GM18909 (cell line): ENCODE measurements at regions not wholly inside any gene's neighbourhood (a gene's known extent, or its start where the extent isn't known, plus 50 kb on each side); places are given as distances from the start of the nearest gene placed in this dataset.

Experiments used
- ATAC-seq: cut with Tn5 transposase; IDR thresholded peaks from one replicate; pipeline ENCODE4 v1.9.1; 2021; ENCODE audit warnings: mild to moderate bottlenecking; ENCODE audit not compliant: unreplicated experiment, poor library complexity

DNA sequence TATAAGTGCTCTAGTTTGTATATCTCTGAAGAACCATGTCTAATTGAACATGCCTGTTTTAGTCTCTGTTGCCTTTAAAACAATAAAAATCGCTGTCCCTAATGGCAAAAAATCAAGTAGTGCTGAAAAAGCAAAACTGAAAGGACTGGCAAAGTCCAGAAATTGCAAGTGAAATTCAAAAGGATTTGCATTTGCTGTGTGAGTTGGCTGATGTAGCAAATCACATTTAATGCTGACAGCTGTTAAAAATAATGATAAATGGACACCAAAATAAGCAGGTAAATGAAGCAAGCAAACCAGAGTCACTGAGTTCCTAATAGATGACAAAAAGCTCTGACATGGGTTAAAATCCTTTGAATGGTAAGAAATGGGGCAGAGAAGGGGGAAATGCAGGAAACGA is 874.1 kb downstream of the GRM8 start:
- ATAC-seq = no peak

DNA sequence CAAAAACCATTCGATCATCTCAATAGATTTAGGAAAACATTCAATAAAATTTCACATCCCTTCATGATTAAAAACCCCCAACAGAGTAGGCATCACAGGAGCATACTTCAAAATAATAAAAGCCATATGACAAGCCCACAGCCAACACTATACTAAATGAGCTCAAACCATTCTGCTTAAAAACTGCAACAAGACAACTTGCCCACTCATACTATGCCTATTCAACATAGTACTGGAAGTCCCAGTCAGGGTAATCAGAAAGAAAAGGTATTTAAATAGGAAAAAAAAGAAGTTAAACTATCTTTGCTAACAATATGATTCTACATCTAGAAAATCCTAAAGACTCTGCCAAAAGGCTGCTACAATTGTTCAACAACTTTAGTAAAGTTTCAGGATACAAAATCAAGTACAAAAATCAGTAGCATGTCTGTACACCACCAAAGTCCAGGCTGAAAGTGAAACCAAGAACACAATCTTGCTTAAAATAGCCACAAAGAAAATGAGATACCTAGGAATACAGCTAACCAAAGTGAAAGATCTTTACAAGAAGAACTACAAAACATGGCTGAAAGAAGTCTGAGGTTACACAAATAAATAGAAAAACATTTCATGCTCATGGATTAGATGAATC is 882.6 kb downstream of the GRM8 start:
- peak; percentile 76 for ATAC-seq

DNA sequence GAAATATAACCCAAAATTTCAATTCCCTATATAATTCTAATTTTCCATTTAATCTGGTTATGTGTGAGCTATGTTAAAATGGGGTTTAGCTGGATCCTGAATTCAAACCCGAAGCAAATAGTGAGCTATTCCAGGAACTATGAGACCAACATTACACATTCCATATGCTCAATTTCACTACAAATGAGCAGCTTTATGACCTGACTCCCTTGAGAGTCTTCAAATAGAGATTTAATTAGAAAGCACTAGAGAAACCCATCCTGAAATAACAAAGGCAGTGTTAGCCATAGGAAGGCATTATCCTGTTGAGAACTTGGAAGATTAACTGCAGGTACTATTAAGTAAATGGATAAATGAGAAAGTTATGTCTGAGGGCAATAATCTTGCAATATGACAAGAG is 890.0 kb downstream of the GRM8 start:
- no peak for ATAC-seq

DNA sequence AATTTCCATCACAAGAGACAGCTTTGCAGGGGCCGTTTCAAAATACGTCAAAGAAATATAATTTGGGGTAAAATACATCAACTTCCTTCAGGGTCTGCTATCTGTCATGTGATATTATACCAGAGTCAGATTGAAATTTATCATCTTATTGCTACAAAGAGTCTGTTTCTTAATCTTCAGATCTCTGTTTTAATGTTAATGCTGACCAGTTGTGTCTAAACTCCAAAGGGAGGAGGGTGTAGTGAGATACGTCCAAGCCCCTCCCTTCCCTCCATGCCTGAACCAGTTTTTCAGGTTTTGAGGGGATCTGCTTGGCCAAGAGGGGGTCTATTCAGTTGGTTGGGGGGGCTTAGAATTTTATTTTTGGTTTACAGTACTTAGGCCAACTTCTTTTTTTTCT is 891.6 kb downstream of the GRM8 start:
- no peak for ATAC-seq

DNA sequence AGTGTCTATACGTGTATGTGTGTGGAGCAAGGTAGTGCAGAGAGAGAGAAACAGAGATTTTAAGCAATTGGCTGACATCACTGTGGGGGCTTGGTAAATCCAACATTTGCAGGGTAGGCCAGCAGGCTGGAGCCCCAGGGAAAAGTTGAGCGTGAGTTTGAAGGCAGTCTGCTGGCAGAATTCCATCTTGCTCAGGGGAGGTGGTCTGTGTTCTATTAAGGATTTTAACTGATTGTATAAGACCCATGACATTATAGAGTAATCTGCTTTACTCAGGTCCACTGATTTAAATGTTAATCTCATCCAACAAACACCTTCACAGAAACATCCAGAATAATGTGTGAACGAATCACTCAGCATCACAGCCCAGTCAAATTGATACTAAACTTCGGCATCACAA is 912.9 kb downstream of the GRM8 start:
- no peak for ATAC-seq

DNA sequence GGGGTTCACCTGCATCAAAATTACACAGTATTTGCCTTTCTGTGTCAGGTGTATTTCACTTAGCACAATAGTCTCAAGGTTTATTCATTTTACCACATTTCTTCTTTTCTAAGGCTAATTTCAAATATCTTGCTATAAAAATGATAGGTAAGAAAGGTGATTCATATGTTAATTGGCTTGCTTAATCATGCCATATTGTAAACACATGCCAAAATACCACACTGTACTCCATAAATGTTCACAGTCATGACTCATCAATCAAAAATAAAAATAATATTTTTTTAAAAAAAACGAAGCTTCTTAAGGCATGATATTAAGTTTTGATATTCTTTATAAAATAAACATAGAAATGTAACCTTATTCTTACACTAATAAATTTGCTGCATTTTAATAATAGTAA is 947.1 kb downstream of the GRM8 start:
- no peak for ATAC-seq

DNA sequence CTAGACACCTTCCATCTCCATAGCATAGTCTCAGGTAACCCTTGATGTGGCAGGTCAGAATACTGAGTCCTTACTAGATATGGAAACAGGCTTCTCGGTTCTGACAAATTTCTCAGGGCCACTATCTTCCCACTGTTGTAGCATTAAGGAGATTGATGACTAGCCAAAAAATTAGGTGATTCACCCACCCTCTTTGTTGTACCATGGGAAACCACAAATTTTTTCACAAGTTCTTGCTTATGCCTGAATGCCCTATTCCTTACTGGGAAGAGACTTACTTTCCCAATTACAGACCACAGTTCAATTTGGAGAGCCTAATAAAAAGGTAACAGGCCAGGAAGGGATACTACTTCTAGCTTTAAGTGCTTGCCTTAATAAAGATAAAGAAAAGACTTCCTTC is 948.8 kb downstream of the GRM8 start:
- ATAC-seq = no peak

DNA sequence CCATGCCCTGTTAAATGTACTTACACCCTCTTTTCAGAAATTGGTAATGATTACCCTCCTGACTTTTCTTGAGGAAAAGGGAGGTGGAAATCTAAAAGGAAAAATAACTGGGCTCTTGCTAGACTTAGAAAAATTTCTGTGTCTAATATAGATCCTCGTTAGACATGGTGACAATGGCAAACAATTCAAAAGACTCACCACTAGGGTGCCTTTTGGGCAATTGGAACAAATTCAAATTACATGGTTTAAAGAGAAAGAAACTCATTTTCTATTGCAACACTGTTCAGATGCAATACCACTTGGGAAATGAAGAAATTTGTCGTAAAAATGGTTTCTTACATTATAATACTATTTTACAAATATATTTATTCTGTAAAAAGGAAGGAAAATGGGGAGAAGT is 950.1 kb downstream of the GRM8 start:
- ATAC-seq = no peak

DNA sequence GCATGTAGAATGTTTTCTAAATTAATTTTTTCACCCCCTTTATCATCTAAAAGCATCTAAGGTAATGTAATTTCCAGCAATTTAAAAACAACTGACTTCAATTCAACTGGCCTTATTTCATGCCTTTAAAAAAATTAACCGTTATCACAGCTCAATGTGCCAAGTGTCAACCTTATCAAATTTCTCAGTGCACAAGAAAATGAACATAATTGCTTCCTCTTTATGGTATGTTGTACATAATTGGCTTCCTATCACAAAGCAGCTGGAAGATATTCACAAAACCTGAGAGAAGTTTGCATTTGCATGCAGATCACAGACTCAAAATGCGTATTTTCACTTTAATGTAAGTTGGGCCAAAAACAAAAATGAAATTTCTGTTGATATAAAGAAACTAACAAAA is 966.4 kb downstream of the GRM8 start:
- no peak for ATAC-seq

DNA sequence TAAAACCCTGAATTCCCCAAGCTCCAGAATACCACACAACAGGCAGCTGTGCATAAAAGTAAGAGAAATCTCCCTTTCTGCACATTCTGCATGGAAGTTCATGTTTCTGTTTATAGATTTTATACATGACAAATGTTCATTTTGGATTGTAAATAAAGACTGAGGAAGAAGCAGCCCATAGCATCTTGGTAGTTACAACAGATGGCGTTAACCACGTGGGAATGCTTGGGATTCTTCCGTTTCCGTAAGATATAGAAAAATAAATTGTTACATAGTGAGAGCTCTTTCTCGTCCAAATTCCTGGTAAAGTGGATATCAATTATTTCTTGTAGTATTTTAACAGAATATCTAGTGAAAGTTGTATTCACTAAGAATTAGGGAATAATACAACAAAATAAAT is 1016.5 kb downstream of the GRM8 start:
- ATAC-seq = no peak

DNA sequence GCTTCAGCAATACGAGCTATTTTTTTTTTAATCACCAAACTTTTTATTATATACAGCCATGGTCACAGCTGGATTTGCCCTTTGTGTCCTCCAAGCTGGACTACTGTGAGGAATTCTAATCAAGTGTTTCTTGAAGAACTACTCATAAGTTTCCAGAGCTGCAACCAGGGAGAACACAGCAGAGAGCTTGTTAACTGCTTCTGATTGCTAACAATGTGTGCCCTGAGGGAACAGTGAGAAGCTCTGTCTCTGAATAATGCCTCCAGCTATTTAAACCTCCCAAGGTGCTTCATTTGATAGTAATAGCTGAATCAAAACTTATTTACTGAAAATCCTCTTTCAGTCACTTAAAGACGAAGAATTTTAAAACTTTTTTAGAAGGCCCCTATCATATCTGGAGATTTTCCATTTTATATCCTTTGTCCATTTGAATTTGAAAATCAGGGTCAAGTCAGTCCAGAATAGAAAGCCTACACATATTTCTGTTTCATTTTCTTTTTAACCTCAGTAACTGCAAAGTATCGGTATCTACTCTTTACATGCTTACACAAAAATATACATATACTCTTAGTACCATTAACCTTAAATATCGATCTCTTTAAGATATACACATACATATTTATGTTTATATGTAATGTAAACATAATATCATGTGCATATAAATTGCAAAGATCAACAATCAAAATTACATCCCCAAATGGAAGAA is 1024.2 kb downstream of the GRM8 start:
- no peak for ATAC-seq

DNA sequence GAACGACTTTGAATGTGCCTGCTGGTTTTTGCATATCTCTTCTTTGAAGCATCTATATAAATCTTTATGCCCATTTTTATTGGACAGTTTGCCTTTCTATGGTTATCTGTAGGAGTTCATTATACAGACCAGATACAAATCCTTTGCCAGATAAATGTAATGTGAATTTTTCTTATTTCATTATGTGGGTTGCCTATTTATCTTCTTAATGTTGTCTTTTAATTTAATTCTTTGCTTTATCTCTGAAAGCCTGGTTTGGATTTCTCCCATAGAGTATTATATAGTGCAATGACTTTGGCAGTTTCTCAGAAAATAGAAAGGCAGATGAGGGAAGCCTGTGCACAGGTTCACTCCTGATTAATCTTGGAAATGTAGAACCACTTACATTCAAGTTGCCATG is 1025.1 kb downstream of the GRM8 start:
- ATAC-seq = no peak

DNA sequence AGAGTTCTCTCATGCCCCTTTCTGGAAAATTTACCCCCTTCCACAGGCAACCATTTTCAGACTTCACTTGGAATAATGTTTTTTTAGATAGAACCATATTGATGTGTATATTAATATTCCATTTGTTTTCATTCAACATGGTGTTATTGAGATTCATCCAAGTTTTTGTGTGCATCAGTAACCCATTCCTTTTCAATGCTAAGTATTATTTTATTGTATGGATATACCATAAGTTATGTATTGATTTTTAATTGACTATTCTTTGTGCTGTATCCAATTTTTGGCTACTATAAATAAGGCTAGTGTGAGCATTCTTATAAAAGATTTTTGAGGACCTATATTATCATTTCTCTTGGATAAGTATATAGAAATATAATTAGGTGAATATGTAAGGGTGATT is 1025.7 kb downstream of the GRM8 start:
- no peak for ATAC-seq

DNA sequence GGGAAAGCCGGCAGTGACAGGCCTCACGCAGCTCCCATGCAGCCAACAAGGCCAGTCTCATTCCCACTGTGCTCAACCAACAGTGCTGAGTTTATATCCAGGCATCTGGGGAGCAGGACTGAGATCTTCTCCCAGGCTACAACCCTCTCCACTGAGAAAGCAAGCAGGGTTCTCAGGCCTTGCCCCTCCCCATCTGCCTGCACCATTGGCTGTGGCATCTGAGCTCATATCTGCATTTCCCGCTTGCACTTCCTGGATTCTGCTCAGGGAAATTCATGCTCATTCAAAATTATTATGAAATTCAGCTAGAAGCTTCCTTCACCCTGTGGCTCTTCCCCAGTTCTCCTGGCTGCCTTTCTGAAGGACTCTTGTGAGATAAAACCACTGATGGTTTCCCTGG is 1029.0 kb downstream of the GRM8 start:
- ATAC-seq = no peak

DNA sequence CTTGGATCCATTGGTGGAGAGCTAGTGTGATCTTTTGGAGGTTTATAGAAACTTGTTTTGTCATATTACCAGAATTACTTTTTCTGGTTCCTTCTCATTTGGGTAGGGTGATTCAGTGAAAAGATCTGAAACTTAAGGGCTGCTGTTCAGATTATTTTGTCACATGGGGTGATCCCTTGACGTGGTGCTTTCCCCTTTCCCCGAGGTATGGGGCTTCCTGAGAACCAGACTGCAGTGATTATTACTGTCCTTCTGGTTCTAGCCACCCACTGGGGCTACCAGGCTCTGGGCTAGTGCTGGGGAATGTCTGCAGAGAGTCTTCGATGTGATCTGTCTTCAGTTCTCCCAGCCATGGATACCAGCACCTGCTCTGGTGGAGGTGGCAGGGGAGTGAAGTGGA is 1030.0 kb downstream of the GRM8 start:
- no peak for ATAC-seq

DNA sequence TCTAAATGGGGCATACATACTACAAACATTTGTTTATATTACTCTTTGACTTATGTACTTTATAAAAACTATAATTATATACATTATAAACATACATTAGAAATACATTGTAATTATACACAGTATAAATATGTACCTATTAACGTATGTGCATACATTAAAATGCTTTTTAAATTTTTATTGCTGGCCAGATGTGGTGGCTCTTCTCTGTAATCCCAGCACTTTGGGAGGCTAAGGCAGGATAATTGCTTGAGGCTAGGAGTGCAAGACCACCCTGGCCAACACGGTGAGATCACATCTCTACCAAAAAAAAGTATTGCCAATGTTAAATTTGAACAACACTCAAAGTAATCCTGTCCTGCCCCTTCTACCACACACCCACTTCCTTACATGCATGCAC is 1037.0 kb downstream of the GRM8 start:
- no peak for ATAC-seq

DNA sequence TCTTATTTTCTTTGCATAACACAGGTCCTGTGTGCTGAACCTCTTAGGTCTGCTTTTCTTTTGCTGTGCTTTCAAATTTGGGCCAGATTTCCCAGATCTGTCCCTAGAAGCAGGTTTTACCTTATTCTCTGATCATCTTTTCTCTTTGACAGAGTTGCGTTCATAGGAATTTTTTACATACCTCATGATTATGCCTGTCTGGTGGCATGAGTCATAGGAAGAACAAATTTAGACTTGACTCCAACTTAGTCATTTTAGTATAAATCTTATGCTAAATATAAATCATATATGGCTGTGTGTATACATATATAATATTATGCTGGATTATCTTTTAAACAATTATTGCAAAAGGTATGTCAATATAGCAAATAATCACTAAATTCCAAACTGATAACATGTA is 1038.9 kb downstream of the GRM8 start:
- no peak for ATAC-seq

DNA sequence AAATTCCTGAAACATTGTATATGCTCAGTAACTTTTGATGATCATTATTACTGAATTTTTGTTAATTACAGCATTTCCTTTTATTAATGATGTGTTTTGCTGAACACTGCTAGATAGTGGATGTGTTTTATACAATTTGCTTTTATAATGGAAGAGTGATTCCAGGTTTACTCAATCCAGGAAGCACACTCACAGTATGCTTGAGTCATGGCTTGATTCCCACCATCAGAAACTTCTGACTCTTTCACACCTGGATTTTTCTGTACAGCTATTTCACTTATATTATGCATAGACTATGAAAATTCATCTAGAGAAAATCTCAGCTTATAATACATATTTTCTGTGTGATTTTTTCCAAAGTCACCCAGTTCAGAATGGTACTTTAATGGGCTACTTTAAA is 1040.9 kb downstream of the GRM8 start:
- no peak for ATAC-seq

DNA sequence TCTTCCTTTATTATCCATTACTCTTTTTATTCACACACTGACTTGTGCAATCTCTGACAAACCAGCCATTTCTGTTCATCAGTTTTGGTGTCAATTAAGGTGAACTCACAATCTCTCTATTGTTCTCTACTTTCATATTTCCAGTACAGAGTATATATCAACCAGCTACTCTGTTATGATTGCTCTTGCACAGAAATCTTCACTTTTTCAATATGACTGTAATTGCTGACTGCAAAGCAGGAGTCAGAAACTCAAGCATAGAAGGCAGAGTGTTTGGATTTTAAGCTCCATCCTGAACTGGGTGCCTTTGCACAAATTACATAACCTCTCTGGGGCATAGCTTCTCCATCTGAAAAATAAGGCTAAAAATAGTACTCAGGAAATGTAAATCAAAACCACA is 1042.0 kb downstream of the GRM8 start:
- ATAC-seq = peak; percentile 49

DNA sequence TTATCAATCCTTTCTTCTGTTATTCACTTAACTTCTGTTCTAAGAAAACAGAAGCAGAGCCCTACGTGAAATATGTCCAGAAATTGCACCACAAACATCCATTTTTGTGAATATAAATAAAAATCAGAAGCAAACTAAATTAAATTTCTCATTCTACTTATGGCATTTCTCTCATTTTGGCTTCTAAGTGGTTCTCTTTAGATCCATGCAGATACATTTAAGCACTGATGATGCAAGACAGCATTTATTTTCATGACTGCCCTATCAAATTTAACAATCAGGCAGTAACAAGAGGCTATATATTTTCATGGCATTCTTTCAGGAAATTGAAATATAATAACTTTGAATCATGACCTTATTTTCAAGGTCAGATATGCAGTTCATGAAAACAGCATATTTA is 1049.6 kb downstream of the GRM8 start:
- no peak for ATAC-seq

DNA sequence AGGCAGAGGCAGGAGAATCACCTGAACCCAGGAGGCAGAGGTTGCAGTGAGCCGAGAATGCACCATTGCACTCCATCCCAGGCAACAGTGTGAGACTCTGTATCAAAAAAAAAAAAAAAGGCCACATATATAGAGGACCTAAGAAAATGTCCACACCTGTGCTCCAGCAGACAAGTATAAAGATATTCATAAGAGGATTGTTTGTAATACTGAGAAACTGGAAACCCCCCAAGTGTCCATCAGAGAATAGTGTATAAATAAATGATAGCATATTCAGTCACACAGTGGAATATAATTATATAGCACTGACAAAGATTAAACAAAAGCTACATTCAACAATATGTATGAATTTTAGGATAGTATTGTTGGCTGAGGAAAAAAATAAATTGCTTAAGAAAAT is 1050.6 kb downstream of the GRM8 start:
- ATAC-seq = no peak

DNA sequence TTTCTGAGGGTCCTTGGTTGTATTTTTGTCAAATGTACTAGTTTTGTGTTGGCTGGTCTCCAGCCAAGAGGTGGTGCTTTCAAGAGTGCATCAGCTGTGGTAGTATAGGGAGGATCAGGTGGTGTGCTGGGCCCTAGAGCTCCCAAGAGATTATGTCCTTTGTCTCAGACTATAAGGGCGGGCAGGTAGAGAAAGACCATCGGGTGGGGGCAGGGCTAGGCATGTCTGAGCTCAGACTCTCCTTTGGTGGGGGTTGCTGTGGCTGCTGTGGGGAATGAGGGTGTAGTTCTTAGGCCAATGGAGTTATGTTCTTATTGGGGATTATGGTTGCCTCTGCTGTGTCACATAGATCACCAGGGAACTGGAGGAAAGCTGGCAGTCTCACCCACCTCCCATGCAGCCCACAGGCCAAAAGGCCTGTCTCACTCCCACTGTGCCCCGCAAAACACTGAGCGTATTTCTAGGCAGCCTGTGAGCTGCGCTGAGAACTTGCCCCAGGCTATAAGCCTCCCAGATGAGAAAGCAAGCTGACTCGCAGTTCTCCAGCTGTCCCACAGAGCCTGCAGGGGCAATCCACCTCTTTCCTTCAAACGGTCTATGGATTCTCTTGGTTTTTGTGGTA is 1066.7 kb downstream of the GRM8 start:
- ATAC-seq = no peak
